ENCODE measurements at regions not wholly inside any gene's neighbourhood (a gene's known extent, or its start where the extent isn't known, plus 50 kb on each side); places are given as distances from the start of the nearest gene placed in this dataset.

GRCh38 chr1:232493869-232494268, 136.1 kb downstream of the SIPA1L2 start:
- TF ChIP-seq CTCF (IDR thresholded peaks at IDR 0.05; ENCODE audit: poor library complexity, severe bottlenecking) (no peak), TAF1 (IDR thresholded peaks at IDR 0.05; ENCODE audit: low read depth) (no peak), SMC3 (conservative IDR thresholded peaks at IDR 0.05; ENCODE audit: poor library complexity) (no peak), POLR2AphosphoS5 (IDR thresholded peaks at IDR 0.05) (no peak), EP300 (conservative IDR thresholded peaks at IDR 0.05; ENCODE audit: poor library complexity, severe bottlenecking) (no peak)
